HG03378 (cell line): ENCODE measurements at regions not wholly inside any gene's neighbourhood (a gene's known extent, or its start where the extent isn't known, plus 50 kb on each side); places are given as distances from the start of the nearest gene placed in this dataset.

Experiments
- ATAC-seq: cut with Tn5 transposase; IDR thresholded peaks from one replicate; pipeline ENCODE4 v1.9.1; 2021; ENCODE audit warnings: mild to moderate bottlenecking, moderate library complexity; ENCODE audit not compliant: unreplicated experiment

- ATAC-seq, result no peak
Observed at GRCh38 chr13:103325672-103326071, 259.5 kb upstream of the SLC10A2 start.

- ATAC-seq, result no peak
Observed at GRCh38 chr13:103324641-103325040, 258.4 kb upstream of the SLC10A2 start.

GRCh38 chr13:103315711-103316110 is 249.5 kb upstream of the SLC10A2 start:
- no peak for ATAC-seq

DNA sequence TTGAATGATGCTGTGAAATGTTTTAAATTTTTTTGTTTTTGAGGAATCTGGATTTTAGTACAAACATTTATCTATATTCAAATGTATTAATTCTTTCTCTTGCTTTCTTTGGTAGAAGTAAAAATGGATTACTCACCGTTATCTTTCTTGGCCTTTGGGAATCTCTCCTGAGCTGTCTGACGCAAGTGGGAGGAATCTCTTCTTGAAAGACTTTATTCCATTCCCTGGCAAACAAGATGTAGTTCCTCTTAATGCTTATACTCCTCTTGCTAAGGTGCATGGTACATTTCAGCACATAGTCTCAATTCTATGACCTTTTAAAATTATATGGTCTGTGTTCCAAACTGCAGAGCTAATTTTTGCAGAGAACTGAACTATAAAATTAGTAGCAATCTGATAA is 246.2 kb upstream of the SLC10A2 start:
- no peak for ATAC-seq

GRCh38 chr13:103308667-103309066 is 242.4 kb upstream of the SLC10A2 start:
- no peak for ATAC-seq

DNA sequence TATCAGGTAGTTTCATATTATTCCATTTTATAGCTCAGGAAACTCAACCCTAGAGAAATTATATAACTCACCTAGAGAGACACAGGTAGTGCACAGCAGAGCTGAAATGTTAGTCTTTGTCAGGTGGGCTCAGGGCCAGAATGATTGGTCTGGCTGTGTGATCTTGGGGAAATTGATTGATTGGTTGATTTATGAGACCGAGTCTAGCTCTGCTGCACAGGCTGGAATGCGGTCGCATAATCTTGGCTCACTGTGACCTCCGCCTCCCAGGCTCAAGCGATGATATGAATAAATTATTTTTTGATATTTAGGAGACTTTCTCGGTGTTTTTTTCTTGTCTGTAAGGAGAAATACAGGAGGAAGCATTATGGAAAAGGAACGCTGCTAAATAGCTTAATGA is 239.9 kb upstream of the SLC10A2 start:
- no peak for ATAC-seq

GRCh38 chr13:103303078-103303651 is 236.9 kb upstream of the SLC10A2 start:
- ATAC-seq, result no peak

DNA sequence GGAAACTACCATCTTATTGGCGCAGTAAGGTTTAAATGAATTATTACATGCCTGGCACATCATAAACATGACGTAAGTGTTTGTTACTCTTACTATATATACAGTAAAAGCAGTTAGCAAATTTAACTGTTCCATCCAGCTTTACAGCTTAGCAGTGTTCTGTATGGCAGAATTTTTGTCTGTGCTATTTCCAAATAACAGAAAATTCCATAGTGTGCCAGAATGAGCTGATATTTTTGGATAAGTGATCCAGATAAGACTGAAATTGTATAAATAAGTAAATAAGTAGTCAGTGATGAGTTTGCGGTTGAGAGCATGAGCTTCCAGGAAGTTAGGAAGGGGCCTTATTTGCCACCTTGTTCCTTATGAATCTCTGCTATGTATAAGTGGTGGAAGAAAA is 236.5 kb upstream of the SLC10A2 start:
- no peak for ATAC-seq

DNA sequence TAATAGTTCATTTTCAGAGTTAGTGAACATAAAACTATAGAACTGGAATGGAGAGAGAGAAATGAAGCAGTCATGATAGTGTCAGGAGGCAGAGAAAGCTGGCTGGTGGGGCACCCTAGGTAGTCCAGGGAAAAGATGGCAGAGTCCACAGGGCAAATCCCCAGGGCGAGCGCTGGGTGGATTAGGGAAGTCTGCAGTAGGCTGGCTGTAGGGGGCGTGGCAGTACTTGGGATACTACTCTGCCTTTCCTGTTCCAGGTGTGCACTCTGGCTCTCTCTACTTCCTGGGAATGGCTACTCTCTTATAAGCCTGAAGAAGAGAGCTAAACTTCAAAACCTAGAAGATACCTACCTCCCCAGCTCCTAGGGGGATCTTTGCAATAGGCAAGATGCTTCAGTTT is 232.9 kb upstream of the SLC10A2 start:
- ATAC-seq, result no peak

DNA sequence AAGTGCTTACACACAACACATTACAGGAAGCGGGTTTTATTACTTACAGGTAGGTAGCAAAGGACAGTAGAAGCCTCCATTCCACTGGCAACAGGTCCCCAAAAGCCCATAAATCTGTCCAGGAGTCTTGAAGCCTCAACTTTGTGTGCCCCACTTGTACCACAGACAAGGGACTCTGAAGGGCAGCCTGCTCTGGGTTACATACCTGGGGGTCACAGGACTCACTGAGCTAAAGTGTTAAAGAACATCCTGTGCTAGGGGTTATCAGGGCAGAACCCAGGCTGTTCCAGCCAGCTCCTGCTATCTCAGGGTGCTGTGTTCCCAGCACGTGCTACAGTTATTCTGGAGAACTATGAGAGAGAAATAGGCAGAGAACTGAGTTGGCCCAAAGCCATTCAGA is 230.9 kb upstream of the SLC10A2 start:
- no peak for ATAC-seq

DNA sequence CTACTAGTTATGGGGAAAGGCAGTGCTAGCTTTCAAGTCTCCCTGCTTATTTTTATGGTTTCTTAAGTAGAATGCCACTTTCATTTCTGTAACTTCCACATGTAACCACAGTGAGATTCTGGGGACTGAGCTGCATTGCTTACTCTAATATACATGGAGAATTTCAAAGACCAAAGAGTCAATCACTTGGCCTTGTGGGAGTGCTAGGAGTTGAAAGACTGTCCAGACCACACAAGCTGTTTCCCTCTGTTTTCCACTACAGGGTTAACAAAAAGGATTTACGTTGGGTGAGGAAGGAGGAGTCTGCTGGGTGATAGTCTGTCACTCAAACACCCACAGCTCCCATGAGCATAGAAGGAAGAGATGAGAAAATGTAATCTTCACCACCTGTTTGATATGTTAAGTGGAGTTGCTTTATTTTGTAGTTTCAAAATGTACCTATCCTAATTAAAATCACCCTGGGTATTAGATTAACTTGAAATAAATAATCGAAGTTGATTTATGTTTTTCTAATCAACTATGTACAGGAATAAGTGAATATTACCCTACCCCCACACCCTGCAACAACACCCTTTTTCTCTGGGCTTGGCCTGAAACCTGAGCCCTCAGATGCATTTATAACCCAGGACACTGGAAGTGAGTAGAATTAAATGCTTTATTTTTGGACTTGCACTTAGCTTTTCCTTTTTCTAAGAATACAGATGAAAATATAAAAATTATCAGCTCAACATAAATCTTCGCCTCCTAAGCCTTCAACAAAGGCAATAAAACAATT is 225.8 kb upstream of the SLC10A2 start:
- ATAC-seq, result peak; percentile 50

DNA sequence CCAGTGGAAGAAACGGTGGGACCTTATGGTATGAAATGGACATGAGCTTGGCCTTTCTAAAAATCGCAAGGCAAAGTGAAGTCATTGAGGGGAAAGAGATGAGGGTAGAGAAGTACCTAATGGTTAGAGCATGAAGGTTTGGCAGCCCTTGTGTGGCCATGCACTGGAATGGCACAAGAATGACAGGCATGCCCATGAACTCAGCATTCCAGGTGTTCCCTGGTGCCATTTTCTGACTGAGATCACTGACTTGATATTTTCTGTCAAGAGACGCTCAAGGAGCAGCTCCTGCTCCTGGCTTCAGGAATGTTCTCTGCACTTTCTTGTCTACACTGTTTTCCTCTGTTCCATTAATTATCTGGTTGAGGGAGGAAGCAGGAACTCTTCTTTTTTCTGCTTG is 225.0 kb upstream of the SLC10A2 start:
- ATAC-seq, result no peak

- ATAC-seq, result no peak
Observed at GRCh38 chr13:103289681-103290080, 223.5 kb upstream of the SLC10A2 start.

- ATAC-seq, result no peak
Observed at GRCh38 chr13:103288114-103288513, 221.9 kb upstream of the SLC10A2 start.

DNA sequence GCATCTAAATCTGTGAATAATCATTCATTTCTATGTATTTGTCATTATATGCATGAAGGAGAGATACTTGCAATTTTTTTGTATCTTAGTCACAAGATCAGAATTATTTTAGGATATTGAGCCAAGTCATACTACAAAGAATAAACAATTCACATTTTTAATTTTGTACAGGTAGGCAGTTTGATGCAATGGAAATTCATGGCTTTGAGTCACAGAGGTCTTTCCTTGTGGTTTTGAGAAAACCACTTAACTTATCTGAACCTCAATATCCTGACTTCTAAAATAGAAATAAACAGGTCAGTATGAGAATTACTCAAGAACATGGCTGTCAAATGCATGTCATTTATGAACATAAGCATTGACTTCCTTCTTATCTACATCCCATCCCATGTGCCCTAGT is 221.4 kb upstream of the SLC10A2 start:
- peak; percentile 52 for ATAC-seq

DNA sequence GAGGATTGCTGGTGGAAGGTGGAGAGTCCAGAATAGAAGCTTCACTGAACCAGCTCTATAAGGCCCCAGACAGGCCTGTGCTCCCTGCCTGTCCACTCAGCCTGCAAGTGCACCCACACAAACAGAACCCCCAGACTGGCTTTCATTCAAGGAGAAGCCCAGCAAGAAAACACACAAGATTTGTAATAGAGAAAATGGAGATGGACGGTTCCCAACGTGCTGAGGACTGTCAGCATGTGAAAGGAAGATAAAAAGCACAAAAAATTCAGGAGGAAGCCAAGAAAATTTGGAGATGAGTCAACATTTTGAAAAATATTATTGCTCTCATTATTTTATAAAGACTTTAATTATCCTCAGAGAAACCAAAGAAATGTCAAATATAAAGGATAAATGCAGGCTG is 218.2 kb upstream of the SLC10A2 start:
- no peak for ATAC-seq

DNA sequence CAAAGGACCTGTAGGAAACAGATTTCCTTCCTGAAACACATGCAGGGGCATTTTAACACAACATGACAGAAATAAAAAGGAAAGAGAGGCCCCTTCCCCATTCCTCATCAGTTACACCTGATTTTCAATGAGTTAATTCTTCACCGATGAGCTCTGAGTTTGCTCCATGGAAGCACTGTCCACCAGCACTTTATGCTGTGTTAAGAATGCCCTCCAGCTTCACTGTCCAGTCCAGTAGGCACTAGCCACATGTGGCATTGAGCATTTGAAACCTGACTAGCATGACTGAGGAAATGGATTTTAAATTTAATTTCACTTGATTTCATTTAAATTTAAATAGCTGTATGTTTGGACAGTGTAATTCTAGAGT is 217.2 kb upstream of the SLC10A2 start:
- ATAC-seq, result no peak

- peak; percentile 46 for ATAC-seq
Observed at GRCh38 chr13:103282571-103283450, 216.6 kb upstream of the SLC10A2 start.

- no peak for ATAC-seq
Observed at GRCh38 chr13:103277959-103278694, 211.9 kb upstream of the SLC10A2 start.

- ATAC-seq, result peak; percentile 96
Observed at GRCh38 chr13:103276775-103277498, 210.7 kb upstream of the SLC10A2 start.

GRCh38 chr13:103275722-103276121 is 209.5 kb upstream of the SLC10A2 start:
- no peak for ATAC-seq
